ENCODE measurements at regions not wholly inside any gene's neighbourhood (a gene's known extent, or its start where the extent isn't known, plus 50 kb on each side); places are given as distances from the start of the nearest gene placed in this dataset.
"Not testable (repeated sequence)": the region's sequence is repeated elsewhere in the genome, so short reads cannot be mapped to it uniquely, and the experiment has no call there.

- intact Hi-C loops (cut with DNase I): no loop called here
- WGBS, 3 donors: 90 to 96% (median 90%) methylated on average over 34 of the region's 34 CpGs
Observed at GRCh38 chr1:233465745-233466343, 138.3 kb downstream of the MAP3K21 start.

GRCh38 chr1:233470741-233471499 lies 143.0 kb upstream of the KCNK1 start:
- DNase-seq: no peak
- intact Hi-C loops (cut with DNase I): no loop called here
- no peaks in the 10 kb centered on the region for H3K36me3 ChIP-seq
- TF ChIP-seq CTCF (IDR thresholded peaks at IDR 0.05): no peak
- no peak for TF ChIP-seq EP300 (IDR thresholded peaks at IDR 0.05)
- no peak for TF ChIP-seq POLR2A (IDR thresholded peaks at IDR 0.05)
- no peaks in the 10 kb centered on the region for H3K4me1 ChIP-seq (ENCODE audit: insufficient read depth)
- WGBS, 3 donors: 54 to 62% (median 62%) methylated on average over 6 of the region's 6 CpGs
- no peaks in the 10 kb centered on the region for H3K9me3 ChIP-seq
- H3K4me3 ChIP-seq: no peak overlapping the region
- no peak overlapping the region for H3K27ac ChIP-seq
- H3K27me3 ChIP-seq: no peaks in the 10 kb centered on the region

More at GRCh38 chr1:233465745-233466343, 138.3 kb downstream of the MAP3K21 start:
- Histone ChIP-seq H3K4me3 (no peak overlapping the region), H3K27ac (no peak overlapping the region), H3K4me1 (ENCODE audit: insufficient read depth) (no peaks in the 10 kb centered on the region), H3K9me3 (no peaks in the 10 kb centered on the region), H3K36me3 (no peaks in the 10 kb centered on the region), H3K27me3 (no peaks in the 10 kb centered on the region)
- no peak for TF ChIP-seq EP300 (IDR thresholded peaks at IDR 0.05)
- no peak for DNase-seq

- DNase-seq; H3K36me3 ChIP-seq; H3K4me1 ChIP-seq (ENCODE audit: insufficient read depth); H3K27me3 ChIP-seq; H3K27ac ChIP-seq; H3K9me3 ChIP-seq; intact Hi-C loops (cut with DNase I); H3K4me3 ChIP-seq: not testable (repeated sequence)
- WGBS, 3 donors: 85 to 96% (median 93%) methylated on average over 3 of the region's 3 CpGs
Observed at GRCh38 chr1:233471851-233472250, 142.1 kb upstream of the KCNK1 start.

- intact Hi-C loops (cut with DNase I); H3K4me3 ChIP-seq; H3K9me3 ChIP-seq; H3K27me3 ChIP-seq; H3K36me3 ChIP-seq; DNase-seq; H3K27ac ChIP-seq; H3K4me1 ChIP-seq (ENCODE audit: insufficient read depth): not testable (repeated sequence)
- 73 to 78% (median 76%) methylated on average over 7 of the region's 7 CpGs for WGBS, 3 donors
Observed at GRCh38 chr1:233472796-233473195, 141.1 kb upstream of the KCNK1 start.

- WGBS, 3 donors: 73 to 84% (median 75%) methylated on average over 11 of the region's 11 CpGs
Observed at GRCh38 chr1:233473549-233474204, 140.2 kb upstream of the KCNK1 start.

More at GRCh38 chr1:233473549-233474204, 140.2 kb upstream of the KCNK1 start:
- DNase-seq: no peak
- no peaks in the 10 kb centered on the region for H3K27me3 ChIP-seq
- intact Hi-C loops (cut with DNase I): no loop called here
- TF ChIP-seq EP300 (IDR thresholded peaks at IDR 0.05) (no peak), CTCF (IDR thresholded peaks at IDR 0.05) (no peak), POLR2A (IDR thresholded peaks at IDR 0.05) (no peak)
- no peaks in the 10 kb centered on the region for H3K36me3 ChIP-seq
- no peak overlapping the region for H3K27ac ChIP-seq
- no peak overlapping the region for H3K4me3 ChIP-seq
- no peaks in the 10 kb centered on the region for H3K4me1 ChIP-seq (ENCODE audit: insufficient read depth)
- no peaks in the 10 kb centered on the region for H3K9me3 ChIP-seq
